WTC11 (cell line): ENCODE measurements at regions not wholly inside any gene's neighbourhood (a gene's known extent, or its start where the extent isn't known, plus 50 kb on each side); places are given as distances from the start of the nearest gene placed in this dataset.

Source experiments
- ATAC-seq: fragments of 200-7000 bp; cut with Tn5 transposase; 2 replicates; pipeline ENCODE4 v1.10.0; 2021; ENCODE audit warnings: mild to moderate bottlenecking, moderate library complexity
- CTCF ChIA-PET: fragments of 300-600 bp; sonication (Branson Sonifier 250); formaldehyde crosslinking; loops from one replicate; lab custom pipeline; 2021; ENCODE audit warnings: antibody characterized with exemption; lab: Charles Lee
- POLR2A ChIA-PET: fragments of 350-600 bp; sonication (Branson Sonifier 250); formaldehyde crosslinking; loops from one replicate; lab custom pipeline; 2021; ENCODE audit warnings: antibody characterized with exemption; lab: Charles Lee
- DNase-seq: peaks from one replicate; pipeline ENCODE4 v3.0.0; 2021; ENCODE audit warnings: low spot score
- H3K27ac Mint-ChIP-seq: 2 replicates; pipeline ENCODE4 v1.8.0; 2021; ENCODE audit warnings: mixed read lengths
- H3K27me3 Mint-ChIP-seq: 2 replicates; pipeline ENCODE4 v1.8.0; 2021; ENCODE audit warnings: low read depth, mild to moderate bottlenecking, moderate library complexity, mixed read lengths
- H3K36me3 Mint-ChIP-seq: 2 replicates; pipeline ENCODE4 v1.8.0; 2021; ENCODE audit warnings: mixed read lengths
- H3K4me1 Mint-ChIP-seq: 2 replicates; pipeline ENCODE4 v1.8.0; 2022; ENCODE audit warnings: mixed read lengths
- H3K4me3 Mint-ChIP-seq: 2 replicates; pipeline ENCODE4 v1.8.0; 2021; ENCODE audit warnings: mild to moderate bottlenecking, moderate library complexity, mixed read lengths
- H3K9me3 Mint-ChIP-seq: 2 replicates; pipeline ENCODE4 v1.8.0; 2021; ENCODE audit warnings: mixed read lengths
- GRHL2 ChIP-seq: fragments of 250-450 bp; sonication (Bioruptor Pico); IDR thresholded peaks from 2 replicates; pipeline ENCODE4 v1.8.0; 2022; ENCODE audit warnings: mild to moderate bottlenecking, moderate library complexity; ENCODE audit not compliant: insufficient replicate concordance, severe bottlenecking
- MYBL2 ChIP-seq: sonication (generic); formaldehyde crosslinking; IDR thresholded peaks from 2 replicates; pipeline ENCODE4 v1.8.1; 2023; ENCODE audit warnings: mild to moderate bottlenecking, moderate library complexity, missing genetic modification reagents
- NFE2L1 ChIP-seq: sonication (generic); formaldehyde crosslinking; IDR thresholded peaks from 2 replicates; pipeline ENCODE4 v1.8.1; 2023; ENCODE audit warnings: missing genetic modification reagents
- NR2C2 ChIP-seq: sonication (generic); formaldehyde crosslinking; IDR thresholded peaks from 2 replicates; pipeline ENCODE4 v1.8.0; 2022; ENCODE audit warnings: mild to moderate bottlenecking, missing genetic modification reagents
- PRRX2 ChIP-seq: fragments of 250-450 bp; sonication (Bioruptor Pico); IDR thresholded peaks from 2 replicates; pipeline ENCODE4 v1.8.0; 2021; ENCODE audit warnings: mild to moderate bottlenecking
- SMAD3 ChIP-seq: sonication (generic); formaldehyde crosslinking; IDR thresholded peaks from 2 replicates; pipeline ENCODE4 v1.8.0; 2022; ENCODE audit warnings: missing genetic modification reagents, mild to moderate bottlenecking, borderline replicate concordance
- TEAD4 ChIP-seq: sonication (generic); formaldehyde crosslinking; IDR thresholded peaks from 2 replicates; pipeline ENCODE4 v1.8.0; 2022; ENCODE audit warnings: mild to moderate bottlenecking, missing genetic modification reagents
- TP53 ChIP-seq: sonication (generic); formaldehyde crosslinking; IDR thresholded peaks from 2 replicates; pipeline ENCODE4 v1.8.1; 2023; ENCODE audit warnings: mild to moderate bottlenecking, missing genetic modification reagents
- ZBTB21 ChIP-seq: sonication (generic); formaldehyde crosslinking; IDR thresholded peaks from 2 replicates; pipeline ENCODE4 v1.8.1; 2023; ENCODE audit warnings: mild to moderate bottlenecking, missing genetic modification reagents, borderline replicate concordance
- ZNF263 ChIP-seq: sonication (generic); formaldehyde crosslinking; IDR thresholded peaks from 2 replicates; pipeline ENCODE4 v1.8.1; 2022; ENCODE audit warnings: low read depth, mild to moderate bottlenecking, moderate library complexity, missing genetic modification reagents
- ZNF671 ChIP-seq: fragments of 250-450 bp; sonication (Bioruptor Pico); IDR thresholded peaks from 2 replicates; pipeline ENCODE4 v1.8.0; 2021; ENCODE audit warnings: mild to moderate bottlenecking
- TF ChIP-seq, protein P1 (sequence below): sonication (generic); formaldehyde crosslinking; IDR thresholded peaks from 2 replicates; pipeline ENCODE4 v1.8.1; 2023; ENCODE audit warnings: mild to moderate bottlenecking, missing genetic modification reagents, borderline replicate concordance
- TF ChIP-seq, protein P2 (sequence below): sonication (generic); formaldehyde crosslinking; IDR thresholded peaks from 2 replicates; pipeline ENCODE4 v1.8.1; 2023; ENCODE audit warnings: mild to moderate bottlenecking, moderate library complexity, missing genetic modification reagents
- TF ChIP-seq, protein P3 (sequence below): sonication (generic); formaldehyde crosslinking; conservative IDR thresholded peaks from 2 replicates; pipeline ENCODE4 v1.8.1; 2023; ENCODE audit warnings: mild to moderate bottlenecking, low read depth, missing genetic modification reagents, moderate library complexity
- TF ChIP-seq, protein P4 (sequence below): sonication (generic); formaldehyde crosslinking; IDR thresholded peaks from 2 replicates; pipeline ENCODE4 v1.8.1; 2023; ENCODE audit warnings: mild to moderate bottlenecking, missing genetic modification reagents, moderate library complexity
- TF ChIP-seq, protein P5 (sequence below): fragments of 250-450 bp; sonication (Bioruptor Pico); IDR thresholded peaks from 2 replicates; pipeline ENCODE4 v1.8.0; 2021; ENCODE audit warnings: mild to moderate bottlenecking

DNA sequence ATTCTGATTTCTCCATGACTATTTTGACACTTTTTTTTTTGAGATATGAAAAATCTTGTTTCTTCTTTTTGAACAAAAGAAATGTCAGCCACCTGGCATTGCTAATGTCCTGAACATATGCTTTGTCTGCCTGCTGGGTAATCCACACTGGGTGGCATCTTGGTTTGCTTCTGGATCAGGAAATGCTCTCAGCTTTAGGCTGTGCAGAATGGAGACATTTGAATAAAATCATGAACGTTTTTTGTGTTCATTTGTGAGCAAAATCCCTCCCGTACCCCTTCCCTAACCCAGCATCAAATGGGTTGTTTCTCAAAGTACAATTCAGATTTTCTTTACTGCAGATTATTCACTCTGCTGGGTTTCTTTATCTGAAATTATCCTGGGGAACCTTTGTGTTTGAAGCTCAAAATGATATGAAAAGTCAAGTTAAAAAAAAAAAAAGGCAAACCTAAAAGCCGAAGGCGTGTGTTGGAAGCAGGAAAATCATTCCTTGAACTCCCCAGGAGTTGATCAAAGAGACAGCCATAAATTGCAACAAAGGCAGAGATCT, 53.4 kb upstream of the KLF7 start (continued):
- TF ChIP-seq, protein P1, sequence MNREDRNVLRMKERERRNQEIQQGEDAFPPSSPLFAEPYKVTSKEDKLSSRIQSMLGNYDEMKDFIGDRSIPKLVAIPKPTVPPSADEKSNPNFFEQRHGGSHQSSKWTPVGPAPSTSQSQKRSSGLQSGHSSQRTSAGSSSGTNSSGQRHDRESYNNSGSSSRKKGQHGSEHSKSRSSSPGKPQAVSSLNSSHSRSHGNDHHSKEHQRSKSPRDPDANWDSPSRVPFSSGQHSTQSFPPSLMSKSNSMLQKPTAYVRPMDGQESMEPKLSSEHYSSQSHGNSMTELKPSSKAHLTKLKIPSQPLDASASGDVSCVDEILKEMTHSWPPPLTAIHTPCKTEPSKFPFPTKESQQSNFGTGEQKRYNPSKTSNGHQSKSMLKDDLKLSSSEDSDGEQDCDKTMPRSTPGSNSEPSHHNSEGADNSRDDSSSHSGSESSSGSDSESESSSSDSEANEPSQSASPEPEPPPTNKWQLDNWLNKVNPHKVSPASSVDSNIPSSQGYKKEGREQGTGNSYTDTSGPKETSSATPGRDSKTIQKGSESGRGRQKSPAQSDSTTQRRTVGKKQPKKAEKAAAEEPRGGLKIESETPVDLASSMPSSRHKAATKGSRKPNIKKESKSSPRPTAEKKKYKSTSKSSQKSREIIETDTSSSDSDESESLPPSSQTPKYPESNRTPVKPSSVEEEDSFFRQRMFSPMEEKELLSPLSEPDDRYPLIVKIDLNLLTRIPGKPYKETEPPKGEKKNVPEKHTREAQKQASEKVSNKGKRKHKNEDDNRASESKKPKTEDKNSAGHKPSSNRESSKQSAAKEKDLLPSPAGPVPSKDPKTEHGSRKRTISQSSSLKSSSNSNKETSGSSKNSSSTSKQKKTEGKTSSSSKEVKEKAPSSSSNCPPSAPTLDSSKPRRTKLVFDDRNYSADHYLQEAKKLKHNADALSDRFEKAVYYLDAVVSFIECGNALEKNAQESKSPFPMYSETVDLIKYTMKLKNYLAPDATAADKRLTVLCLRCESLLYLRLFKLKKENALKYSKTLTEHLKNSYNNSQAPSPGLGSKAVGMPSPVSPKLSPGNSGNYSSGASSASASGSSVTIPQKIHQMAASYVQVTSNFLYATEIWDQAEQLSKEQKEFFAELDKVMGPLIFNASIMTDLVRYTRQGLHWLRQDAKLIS (CRISPR knock-in tag): no peak
- no peak for TF ChIP-seq SMAD3 (CRISPR knock-in tag)

DNA sequence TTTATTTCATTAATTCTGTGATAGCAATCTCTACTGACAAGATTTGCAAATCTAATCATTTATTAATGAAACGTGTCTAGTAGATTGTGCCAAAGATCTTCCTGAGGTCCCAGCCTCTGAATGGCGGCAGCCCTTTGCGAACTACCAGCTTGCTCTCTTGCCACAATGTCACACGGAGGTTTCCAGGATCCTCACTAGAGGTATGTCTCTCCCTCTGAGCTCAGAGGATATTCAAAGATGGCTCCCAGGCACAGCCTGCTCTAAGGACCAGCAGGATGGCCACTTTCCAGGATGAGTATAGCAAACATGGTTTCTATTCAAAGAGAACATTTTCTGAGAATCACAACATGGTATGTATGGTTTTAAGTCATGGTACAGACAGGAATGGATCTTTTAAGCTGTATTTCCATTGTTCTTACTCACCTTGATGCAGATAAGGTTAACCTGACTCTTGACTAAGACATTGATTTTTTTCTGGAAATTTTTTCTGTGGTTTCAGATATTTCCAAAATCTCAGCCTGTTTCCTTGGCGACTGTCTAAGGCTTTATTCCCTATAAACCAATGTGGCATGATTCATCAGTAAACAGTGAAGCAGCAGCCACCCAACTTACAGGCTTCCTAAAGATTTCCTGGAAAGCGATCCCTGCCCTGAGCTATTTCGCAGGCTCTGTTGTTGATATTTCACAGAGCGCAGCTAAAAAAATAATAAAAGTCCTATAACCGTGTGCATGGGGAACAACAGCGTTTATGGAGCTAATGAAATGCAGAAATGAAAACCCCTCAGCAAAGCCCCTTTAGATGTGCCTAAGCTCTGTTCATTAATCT, 54.1 kb upstream of the KLF7 start:
- Mint-ChIP-seq H3K4me1 (peaks cover 49% of the 10 kb centered on the region), H3K27ac (no peak overlapping the region), H3K9me3 (no peaks in the 10 kb centered on the region), H3K36me3 (no peaks in the 10 kb centered on the region), H3K4me3 (no peak overlapping the region), H3K27me3 (peaks cover 20% of the 10 kb centered on the region)
- no peak for DNase-seq
- ATAC-seq: no peak
- TF ChIP-seq ZBTB21: no peak
- TF ChIP-seq, protein P2, sequence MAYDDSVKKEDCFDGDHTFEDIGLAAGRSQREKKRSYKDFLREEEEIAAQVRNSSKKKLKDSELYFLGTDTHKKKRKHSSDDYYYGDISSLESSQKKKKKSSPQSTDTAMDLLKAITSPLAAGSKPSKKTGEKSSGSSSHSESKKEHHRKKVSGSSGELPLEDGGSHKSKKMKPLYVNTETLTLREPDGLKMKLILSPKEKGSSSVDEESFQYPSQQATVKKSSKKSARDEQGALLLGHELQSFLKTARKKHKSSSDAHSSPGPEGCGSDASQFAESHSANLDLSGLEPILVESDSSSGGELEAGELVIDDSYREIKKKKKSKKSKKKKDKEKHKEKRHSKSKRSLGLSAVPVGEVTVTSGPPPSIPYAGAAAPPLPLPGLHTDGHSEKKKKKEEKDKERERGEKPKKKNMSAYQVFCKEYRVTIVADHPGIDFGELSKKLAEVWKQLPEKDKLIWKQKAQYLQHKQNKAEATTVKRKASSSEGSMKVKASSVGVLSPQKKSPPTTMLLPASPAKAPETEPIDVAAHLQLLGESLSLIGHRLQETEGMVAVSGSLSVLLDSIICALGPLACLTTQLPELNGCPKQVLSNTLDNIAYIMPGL (CRISPR knock-in tag): no peak
- TF ChIP-seq MYBL2: no peak
- no peak for TF ChIP-seq ZNF671
- no peak for TF ChIP-seq ZNF263 (CRISPR knock-in tag)
- TF ChIP-seq, protein P3, sequence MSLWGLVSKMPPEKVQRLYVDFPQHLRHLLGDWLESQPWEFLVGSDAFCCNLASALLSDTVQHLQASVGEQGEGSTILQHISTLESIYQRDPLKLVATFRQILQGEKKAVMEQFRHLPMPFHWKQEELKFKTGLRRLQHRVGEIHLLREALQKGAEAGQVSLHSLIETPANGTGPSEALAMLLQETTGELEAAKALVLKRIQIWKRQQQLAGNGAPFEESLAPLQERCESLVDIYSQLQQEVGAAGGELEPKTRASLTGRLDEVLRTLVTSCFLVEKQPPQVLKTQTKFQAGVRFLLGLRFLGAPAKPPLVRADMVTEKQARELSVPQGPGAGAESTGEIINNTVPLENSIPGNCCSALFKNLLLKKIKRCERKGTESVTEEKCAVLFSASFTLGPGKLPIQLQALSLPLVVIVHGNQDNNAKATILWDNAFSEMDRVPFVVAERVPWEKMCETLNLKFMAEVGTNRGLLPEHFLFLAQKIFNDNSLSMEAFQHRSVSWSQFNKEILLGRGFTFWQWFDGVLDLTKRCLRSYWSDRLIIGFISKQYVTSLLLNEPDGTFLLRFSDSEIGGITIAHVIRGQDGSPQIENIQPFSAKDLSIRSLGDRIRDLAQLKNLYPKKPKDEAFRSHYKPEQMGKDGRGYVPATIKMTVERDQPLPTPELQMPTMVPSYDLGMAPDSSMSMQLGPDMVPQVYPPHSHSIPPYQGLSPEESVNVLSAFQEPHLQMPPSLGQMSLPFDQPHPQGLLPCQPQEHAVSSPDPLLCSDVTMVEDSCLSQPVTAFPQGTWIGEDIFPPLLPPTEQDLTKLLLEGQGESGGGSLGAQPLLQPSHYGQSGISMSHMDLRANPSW: no peak
- TF ChIP-seq TP53: no peak
- no peak for TF ChIP-seq TEAD4 (CRISPR knock-in tag)
- TF ChIP-seq, protein P4, sequence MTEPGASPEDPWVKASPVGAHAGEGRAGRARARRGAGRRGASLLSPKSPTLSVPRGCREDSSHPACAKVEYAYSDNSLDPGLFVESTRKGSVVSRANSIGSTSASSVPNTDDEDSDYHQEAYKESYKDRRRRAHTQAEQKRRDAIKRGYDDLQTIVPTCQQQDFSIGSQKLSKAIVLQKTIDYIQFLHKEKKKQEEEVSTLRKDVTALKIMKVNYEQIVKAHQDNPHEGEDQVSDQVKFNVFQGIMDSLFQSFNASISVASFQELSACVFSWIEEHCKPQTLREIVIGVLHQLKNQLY (CRISPR knock-in tag): no peak
- TF ChIP-seq PRRX2 (CRISPR knock-in tag): no peak
- no peak for TF ChIP-seq NFE2L1 (CRISPR knock-in tag)
- TF ChIP-seq, all 79 proteins: peak for 0
- ChIA-PET CTCF (interaction anchor here (1.0 kb wide), 1 partner anchor 13 kb away, joined by 3 read pairs; no protein-coding TSS in a partner anchor), POLR2A (no interaction called here)

DNA sequence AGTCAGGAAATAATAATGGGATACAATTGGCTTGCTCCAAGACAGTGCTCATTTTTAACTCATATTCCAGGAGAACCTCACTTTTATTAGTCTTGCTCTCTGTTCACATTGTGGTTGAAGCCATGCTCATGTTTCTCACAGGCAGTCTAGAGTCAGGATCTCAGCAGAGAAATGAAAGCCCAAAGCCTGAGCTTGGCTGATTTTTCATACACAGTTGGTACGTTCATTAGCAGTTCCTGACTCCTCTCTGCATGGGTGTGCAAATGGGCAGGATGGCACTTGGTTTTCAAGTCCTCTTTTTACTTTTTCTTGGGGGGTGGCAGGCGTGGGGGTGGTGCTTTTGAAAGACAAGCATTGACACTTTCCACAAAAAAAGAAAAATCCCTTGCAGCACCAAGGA, 56.0 kb upstream of the KLF7 start:
- ChIA-PET CTCF (interaction anchor here (1.0 to 2.0 kb wide), 3 partner anchors 9 to 251 kb away, joined by 3 to 8 read pairs (median 4); partner anchors contain the start of gene KLF7), POLR2A (no interaction called here)
- Mint-ChIP-seq H3K36me3 (no peaks in the 10 kb centered on the region), H3K27me3 (peaks cover 9% of the 10 kb centered on the region), H3K4me1 (peaks cover 55% of the 10 kb centered on the region), H3K27ac (no peak overlapping the region), H3K9me3 (no peaks in the 10 kb centered on the region), H3K4me3 (no peak overlapping the region)
- TF ChIP-seq TP53: no peak
- TF ChIP-seq, protein P5, sequence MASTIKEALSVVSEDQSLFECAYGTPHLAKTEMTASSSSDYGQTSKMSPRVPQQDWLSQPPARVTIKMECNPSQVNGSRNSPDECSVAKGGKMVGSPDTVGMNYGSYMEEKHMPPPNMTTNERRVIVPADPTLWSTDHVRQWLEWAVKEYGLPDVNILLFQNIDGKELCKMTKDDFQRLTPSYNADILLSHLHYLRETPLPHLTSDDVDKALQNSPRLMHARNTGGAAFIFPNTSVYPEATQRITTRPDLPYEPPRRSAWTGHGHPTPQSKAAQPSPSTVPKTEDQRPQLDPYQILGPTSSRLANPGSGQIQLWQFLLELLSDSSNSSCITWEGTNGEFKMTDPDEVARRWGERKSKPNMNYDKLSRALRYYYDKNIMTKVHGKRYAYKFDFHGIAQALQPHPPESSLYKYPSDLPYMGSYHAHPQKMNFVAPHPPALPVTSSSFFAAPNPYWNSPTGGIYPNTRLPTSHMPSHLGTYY (CRISPR knock-in tag): no peak
- TF ChIP-seq NR2C2 (CRISPR knock-in tag): no peak
- no peak for TF ChIP-seq MYBL2
- TF ChIP-seq GRHL2 (CRISPR knock-in tag): no peak
- ATAC-seq (no peak), DNase-seq (no peak)
